Gastrocnemius medialis (tissue), 4 donors: ENCODE measurements at regions not wholly inside any gene's neighbourhood (a gene's known extent, or its start where the extent isn't known, plus 50 kb on each side); places are given as distances from the start of the nearest gene placed in this dataset.

Experiments
- ATAC-seq, 2 donors: fragments of 150-250 bp; one replicate each; pipeline ENCODE4 v1.9.1; 2016
- DNase-seq, 2 donors: peaks; one replicate each; pipeline ENCODE4 v3.0.0-alpha.2; 2019
- H3K27ac ChIP-seq, 4 donors: fragments of 200-600 bp; sonication (generic); 1 replicate in 1 of 4; 2 replicates in 3 of 4; pipeline ENCODE4 v1.5.1; 2016 to 2018; ENCODE audit warnings: mild to moderate bottlenecking in 2 of 4, moderate library complexity in 1 of 4
- H3K27me3 ChIP-seq, 3 donors: fragments of 200-600 bp; sonication (generic) in 2 of 3; 1 replicate in 1 of 3; 2 replicates in 2 of 3; pipeline versions ENCODE4 v1.5.1 to v1.6.0; 2016 to 2019; ENCODE audit warnings: mild to moderate bottlenecking in 1 of 3, moderate library complexity in 1 of 3
- H3K36me3 ChIP-seq, 2 donors: fragments of 200-600 bp; sonication (generic) in 1 of 2; one replicate each; pipeline ENCODE4 v1.5.1; 2017 to 2018
- H3K4me1 ChIP-seq, 2 donors: fragments of 200-600 bp; sonication (generic) in 1 of 2; one replicate each; pipeline ENCODE4 v1.5.1; 2016 to 2017; ENCODE audit warnings: mild to moderate bottlenecking in 2 of 2
- H3K4me3 ChIP-seq, 4 donors: fragments of 200-600 bp; sonication (generic) in 3 of 4; 1 replicate in 1 of 4; 2 replicates in 3 of 4; pipeline ENCODE4 v1.5.1; 2016 to 2019; ENCODE audit warnings: mild to moderate bottlenecking in 2 of 4
- H3K9me3 ChIP-seq, 3 donors: fragments of 200-600 bp; sonication (generic) in 2 of 3; 1 replicate in 1 of 3; 2 replicates in 2 of 3; pipeline ENCODE4 v1.5.1; 2016 to 2019
- POLR2A ChIP-seq, 2 donors: fragments of 450-650 bp; IDR thresholded peaks; one replicate each; pipeline ENCODE4 v1.6.1; 2017; ENCODE audit warnings: antibody characterized with exemption in 2 of 2, mild to moderate bottlenecking in 2 of 2, moderate library complexity in 2 of 2
- in situ Hi-C, 4 donors: fragments of 200-750 bp; cut with MboI; loops; one replicate each; pipeline versions ENCODE4 v1.15.0 to v1.8.0; 2017; ENCODE audit warnings: low sequenced_read_pairs in 4 of 4
- intact Hi-C: fragments of 100-400 bp; cut with DNase I; formaldehyde crosslinking; loops from one replicate; pipeline ENCODE4 v1.15.1; 2023; ENCODE audit warnings: low total_unique reads
- TF ChIP-seq, protein P1 (sequence below), 5 experiments: fragments of 450-650 bp in 3 of 5; fragments of 200-600 bp in 2 of 5; sonication (generic) in 2 of 5; IDR thresholded peaks in 4 of 5; conservative IDR thresholded peaks in 1 of 5; 1 replicate in 4 of 5; 2 replicates in 1 of 5; pipeline ENCODE4 v1.5.1; 2016 to 2019; ENCODE audit warnings: antibody characterized with exemption in 5 of 5, mild to moderate bottlenecking in 3 of 5, moderate library complexity in 3 of 5

DNA sequence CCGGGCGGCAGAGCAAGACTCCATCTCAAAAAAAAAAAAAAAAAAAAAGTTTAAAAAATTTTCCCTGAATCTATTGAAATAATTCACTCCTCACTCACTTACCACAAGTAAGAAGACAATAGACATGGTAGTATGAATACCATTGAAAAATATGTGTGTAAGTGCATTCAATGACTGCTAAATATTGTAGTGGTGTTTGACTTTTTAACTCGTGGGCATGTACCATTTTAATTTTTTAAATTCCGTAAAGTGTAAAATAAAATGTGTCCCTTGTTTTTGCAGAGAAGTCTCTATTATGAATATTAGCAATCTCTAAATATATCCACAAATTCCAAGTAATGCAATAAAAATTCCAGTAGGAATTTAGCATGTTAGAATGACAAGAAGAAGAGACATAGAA lies 134.1 kb downstream of the COPS8 start:
- TF ChIP-seq, protein P1, sequence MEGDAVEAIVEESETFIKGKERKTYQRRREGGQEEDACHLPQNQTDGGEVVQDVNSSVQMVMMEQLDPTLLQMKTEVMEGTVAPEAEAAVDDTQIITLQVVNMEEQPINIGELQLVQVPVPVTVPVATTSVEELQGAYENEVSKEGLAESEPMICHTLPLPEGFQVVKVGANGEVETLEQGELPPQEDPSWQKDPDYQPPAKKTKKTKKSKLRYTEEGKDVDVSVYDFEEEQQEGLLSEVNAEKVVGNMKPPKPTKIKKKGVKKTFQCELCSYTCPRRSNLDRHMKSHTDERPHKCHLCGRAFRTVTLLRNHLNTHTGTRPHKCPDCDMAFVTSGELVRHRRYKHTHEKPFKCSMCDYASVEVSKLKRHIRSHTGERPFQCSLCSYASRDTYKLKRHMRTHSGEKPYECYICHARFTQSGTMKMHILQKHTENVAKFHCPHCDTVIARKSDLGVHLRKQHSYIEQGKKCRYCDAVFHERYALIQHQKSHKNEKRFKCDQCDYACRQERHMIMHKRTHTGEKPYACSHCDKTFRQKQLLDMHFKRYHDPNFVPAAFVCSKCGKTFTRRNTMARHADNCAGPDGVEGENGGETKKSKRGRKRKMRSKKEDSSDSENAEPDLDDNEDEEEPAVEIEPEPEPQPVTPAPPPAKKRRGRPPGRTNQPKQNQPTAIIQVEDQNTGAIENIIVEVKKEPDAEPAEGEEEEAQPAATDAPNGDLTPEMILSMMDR (IDR thresholded peaks at IDR 0.05 in 4 of 5, conservative IDR thresholded peaks at IDR 0.05 in 1 of 5), result no peak
- no peak for TF ChIP-seq POLR2A (IDR thresholded peaks at IDR 0.05)
- H3K27me3 ChIP-seq, result no peaks in the 10 kb centered on the region
- H3K4me1 ChIP-seq, result peaks cover 0 to 10% of the 10 kb centered on the region in 2 donors
- intact Hi-C loops (no loop called here), in situ Hi-C loops (no loop called here)
- DNase-seq (no peak), ATAC-seq (no peak)
- no peaks in the 10 kb centered on the region for H3K36me3 ChIP-seq
- peak overlapping the region in 1 of 4 donors; percentile 11 for H3K27ac ChIP-seq
- H3K9me3 ChIP-seq, result no peaks in the 10 kb centered on the region
- H3K4me3 ChIP-seq, result no peak overlapping the region

DNA sequence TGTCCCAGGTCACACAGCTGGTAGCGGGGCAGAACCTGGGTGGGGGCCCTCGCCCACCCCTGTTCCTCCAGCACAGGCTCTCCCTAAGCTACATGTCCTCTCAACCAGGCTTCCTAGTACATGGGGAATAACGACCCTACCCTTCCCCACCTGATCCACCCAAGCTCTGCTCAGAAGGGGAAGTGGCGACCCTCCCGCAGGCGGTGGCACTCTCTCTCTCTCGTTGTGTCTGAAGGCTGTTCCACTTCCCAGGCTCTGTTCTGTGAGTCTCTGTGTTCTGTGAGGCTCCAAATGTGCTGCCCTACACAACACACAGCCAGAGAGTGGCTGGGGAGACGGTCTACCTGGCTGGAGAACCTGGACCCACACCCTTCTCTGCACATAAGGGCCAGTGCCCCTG lies 135.8 kb downstream of the COPS8 start:
- in situ Hi-C loops, result no loop called here
- Histone ChIP-seq H3K36me3 (no peaks in the 10 kb centered on the region), H3K4me3 (no peak overlapping the region), H3K9me3 (no peaks in the 10 kb centered on the region), H3K27me3 (no peaks in the 10 kb centered on the region), H3K27ac (peak overlapping the region; percentile 0 to 64 (median 44)), H3K4me1 (peaks cover 0 to 10% of the 10 kb centered on the region in 2 donors)
- DNase-seq (no peak), ATAC-seq (no peak)
- intact Hi-C loops, result no loop called here
- no peak for TF ChIP-seq POLR2A (IDR thresholded peaks at IDR 0.05)
- TF ChIP-seq, protein P1 (IDR thresholded peaks at IDR 0.05 in 4 of 5, conservative IDR thresholded peaks at IDR 0.05 in 1 of 5), result no peak

DNA sequence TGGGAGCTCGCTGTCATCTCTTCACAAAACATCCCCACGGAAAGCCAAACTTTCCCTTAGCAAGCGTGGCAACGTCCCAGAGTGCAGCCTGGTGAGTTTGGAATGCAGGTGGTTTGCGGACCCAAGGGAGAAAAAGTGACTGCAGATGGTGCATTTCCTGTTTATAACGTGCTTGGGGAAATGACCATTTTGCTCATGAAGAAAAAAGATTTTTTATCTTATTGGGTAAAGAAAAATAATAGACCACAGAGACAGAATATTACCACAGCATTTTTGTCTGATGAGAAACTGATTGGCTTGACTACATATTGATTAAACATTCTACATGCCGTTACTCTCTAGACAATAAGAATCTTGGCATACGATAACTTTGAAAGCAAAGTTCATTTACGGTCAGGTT lies 136.5 kb downstream of the COPS8 start:
- DNase-seq (peak in 1 of 2 donors; percentile 44), ATAC-seq (peak; percentile 39 to 45)
- Histone ChIP-seq H3K4me3 (no peak overlapping the region), H3K9me3 (no peaks in the 10 kb centered on the region), H3K27ac (peak overlapping the region; percentile 0 to 64 (median 46)), H3K27me3 (no peaks in the 10 kb centered on the region), H3K4me1 (peaks cover 0 to 10% of the 10 kb centered on the region in 2 donors), H3K36me3 (no peaks in the 10 kb centered on the region)
- in situ Hi-C loops, result no loop called here
- TF ChIP-seq, protein P1 (IDR thresholded peaks at IDR 0.05 in 4 of 5, conservative IDR thresholded peaks at IDR 0.05 in 1 of 5), result no peak
- TF ChIP-seq POLR2A (IDR thresholded peaks at IDR 0.05), result no peak
- intact Hi-C loops, result no loop called here

DNA sequence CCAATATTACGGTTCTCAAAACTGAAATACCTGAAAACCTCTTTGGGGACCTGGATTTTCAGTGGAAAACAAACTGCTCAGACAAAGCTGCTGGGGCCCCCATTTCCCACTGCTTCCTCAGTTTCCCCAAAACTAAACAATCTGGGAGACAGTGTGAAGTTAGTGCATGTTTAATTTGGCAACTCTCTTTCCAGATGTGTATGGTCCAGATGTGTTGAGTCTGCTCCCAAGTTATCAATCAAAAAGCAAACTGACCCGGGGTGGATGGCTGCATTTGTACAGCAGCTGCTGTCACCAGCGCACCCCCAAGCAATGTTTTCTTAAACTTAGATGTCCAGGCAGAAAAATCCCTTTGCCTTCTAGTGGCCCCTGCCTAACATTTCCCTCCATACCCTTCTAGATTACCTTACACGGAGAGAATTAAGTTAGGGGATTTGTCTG lies 136.9 kb downstream of the COPS8 start:
- peak in 1 of 2 donors; percentile 7 for ATAC-seq
- Histone ChIP-seq H3K4me1 (peaks cover 0 to 10% of the 10 kb centered on the region in 2 donors), H3K27ac (peak overlapping the region; percentile 34 to 64 (median 48)), H3K4me3 (no peak overlapping the region), H3K36me3 (no peaks in the 10 kb centered on the region), H3K27me3 (no peaks in the 10 kb centered on the region), H3K9me3 (no peaks in the 10 kb centered on the region)
- in situ Hi-C loops (no loop called here), intact Hi-C loops (no loop called here)
- no peak for TF ChIP-seq POLR2A (IDR thresholded peaks at IDR 0.05)
- TF ChIP-seq, protein P1 (IDR thresholded peaks at IDR 0.05 in 4 of 5, conservative IDR thresholded peaks at IDR 0.05 in 1 of 5), result no peak
- DNase-seq, result no peak
